NT2/D1 (cell line): ENCODE measurements at regions not wholly inside any gene's neighbourhood (a gene's known extent, or its start where the extent isn't known, plus 50 kb on each side); places are given as distances from the start of the nearest gene placed in this dataset.

Source experiments
- SUZ12 ChIP-seq: IDR thresholded peaks from 2 replicates; pipeline ENCODE4 v1.6.1; 2011; ENCODE audit not compliant: insufficient read length, insufficient read depth; ENCODE audit errors: extremely low read depth
- ZNF274 ChIP-seq: IDR thresholded peaks from 2 replicates; pipeline ENCODE4 v1.6.1; 2011; ENCODE audit warnings: mild to moderate bottlenecking, low read depth, low read length

GRCh38 chr22:19620742-19621371 is 93.4 kb upstream of the SEPTIN5 start:
- TF ChIP-seq ZNF274 (no peak), SUZ12 (no peak)
